ENCODE measurements at regions not wholly inside any gene's neighbourhood (a gene's known extent, or its start where the extent isn't known, plus 50 kb on each side); places are given as distances from the start of the nearest gene placed in this dataset.
"Not testable (repeated sequence)": the region's sequence is repeated elsewhere in the genome, so short reads cannot be mapped to it uniquely, and the experiment has no call there.

- DNase-seq (ENCODE audit: low spot score), result no peak
Observed at GRCh38 chr16:32116080-32116479, 137.0 kb upstream of the TP53TG3D start.

GRCh38 chr16:32116533-32116932, 136.6 kb upstream of the TP53TG3D start:
- not testable (repeated sequence) for DNase-seq (ENCODE audit: low spot score)

GRCh38 chr16:32120372-32120771, 132.7 kb upstream of the TP53TG3D start:
- DNase-seq (ENCODE audit: low spot score), result not testable (repeated sequence)

DNA sequence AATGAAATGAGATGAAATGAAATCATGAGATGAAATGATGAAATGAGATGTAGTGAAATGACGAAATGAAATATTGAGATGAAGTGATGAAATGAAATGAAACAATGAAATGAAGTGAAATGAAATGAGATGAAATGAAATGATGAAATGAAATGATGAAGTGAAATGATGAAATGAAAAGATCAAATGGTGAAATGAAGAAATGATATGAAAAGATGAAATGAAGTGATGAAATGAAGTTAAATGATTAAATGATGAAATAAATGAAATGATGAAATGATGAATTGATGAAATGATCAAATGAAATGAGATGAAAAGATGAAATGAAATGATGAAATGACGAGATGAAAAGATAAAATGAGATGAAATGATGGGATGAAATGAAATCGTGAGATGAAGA, 132.3 kb upstream of the TP53TG3D start:
- DNase-seq (ENCODE audit: low spot score), result not testable (repeated sequence)

DNA sequence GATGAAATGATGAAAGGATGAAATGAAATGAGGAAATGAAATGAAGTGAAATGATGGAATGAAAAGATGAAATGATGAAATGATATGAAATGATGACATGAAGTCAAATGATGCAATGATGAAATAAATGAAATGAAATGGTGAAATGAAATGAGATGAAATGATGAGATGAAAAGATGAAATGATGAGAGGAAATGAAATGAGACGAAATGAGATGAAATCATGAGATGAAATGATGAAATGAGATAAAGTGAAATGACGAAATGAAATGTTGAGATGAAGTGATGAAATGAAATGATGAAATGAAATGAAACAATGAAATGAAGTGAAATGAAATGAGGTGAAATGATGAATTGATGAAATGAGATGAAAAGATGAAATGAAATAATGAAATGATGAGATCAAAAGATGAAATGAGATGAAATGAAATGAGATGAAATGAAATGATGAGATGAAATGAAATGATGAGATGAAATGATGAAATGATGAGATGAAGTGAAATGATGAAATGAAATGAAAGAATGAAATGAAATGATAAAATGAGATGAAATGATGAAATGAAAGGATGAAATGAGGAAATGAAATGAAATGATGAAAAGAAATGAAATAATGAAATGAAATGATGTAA, 131.7 kb upstream of the TP53TG3D start:
- not testable (repeated sequence) for DNase-seq (ENCODE audit: low spot score)

DNA sequence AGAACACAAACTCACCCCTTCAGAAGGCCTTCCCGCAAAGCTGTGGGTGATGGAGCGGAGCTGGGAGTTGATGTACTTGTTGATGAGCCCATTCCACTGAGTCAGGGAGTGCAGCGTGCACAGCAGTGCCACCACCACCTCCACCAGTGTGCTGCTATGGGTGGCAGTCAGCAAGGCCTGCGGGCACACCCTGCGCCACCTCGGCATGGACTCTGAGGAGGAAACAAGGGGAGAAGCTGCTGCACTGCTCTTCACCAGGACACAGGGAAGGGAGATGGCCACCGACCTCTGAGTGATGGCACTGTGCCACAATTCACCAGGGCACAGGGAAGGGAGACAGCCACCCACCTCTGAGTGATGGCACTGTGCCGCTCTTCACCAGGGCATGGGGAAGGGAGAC, 100.7 kb upstream of the TP53TG3D start:
- not testable (repeated sequence) for DNase-seq (ENCODE audit: low spot score)

DNA sequence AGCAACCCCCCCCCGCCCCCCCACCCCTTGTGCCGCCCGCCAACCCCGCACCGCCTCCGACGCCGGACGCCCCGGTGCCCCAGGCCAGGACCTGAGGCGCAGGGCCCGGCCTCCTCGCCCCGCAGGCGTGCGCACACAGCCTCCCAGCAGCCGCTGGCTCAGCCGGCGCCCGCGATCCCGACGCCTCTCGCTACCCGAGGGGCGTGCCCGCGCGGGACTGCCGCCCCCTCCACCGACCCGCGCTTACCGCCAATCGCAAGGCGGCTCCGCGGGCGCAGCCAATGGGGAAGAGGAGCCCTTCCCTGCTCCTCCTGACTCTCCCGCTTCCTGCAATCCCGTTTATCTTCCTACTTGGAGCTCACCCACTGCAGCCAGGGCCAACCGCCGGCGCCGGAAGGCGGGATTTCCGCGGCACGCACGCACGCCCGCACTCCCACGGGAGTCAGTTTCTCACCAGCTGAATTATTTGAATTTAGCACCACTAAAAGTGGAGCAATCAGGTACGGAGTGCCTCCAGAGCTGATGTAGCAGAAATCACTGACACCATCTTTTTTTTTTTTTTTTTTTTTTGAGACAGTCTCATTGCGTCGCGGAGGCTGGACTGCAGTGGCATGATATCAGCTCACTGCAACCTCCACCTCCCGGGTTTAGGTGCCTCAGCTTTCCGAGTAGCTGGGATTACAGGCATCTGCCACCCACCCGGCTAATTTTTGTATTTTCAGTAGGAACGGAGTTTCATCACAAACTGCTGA, 65.0 kb upstream of the TP53TG3D start:
- not testable (repeated sequence) for DNase-seq (ENCODE audit: low spot score)

- DNase-seq (ENCODE audit: low spot score), result not testable (repeated sequence)
Observed at GRCh38 chr16:32202585-32202984, 50.5 kb upstream of the TP53TG3D start.

Measured in H4 (cell line).